Brain microvascular endothelial cell (primary cell): ENCODE measurements at regions not wholly inside any gene's neighbourhood (a gene's known extent, or its start where the extent isn't known, plus 50 kb on each side); places are given as distances from the start of the nearest gene placed in this dataset.
"Not testable (repeated sequence)": the region's sequence is repeated elsewhere in the genome, so short reads cannot be mapped to it uniquely, and the experiment has no call there.

ENCODE experiments used
- DNase-seq: peaks from one replicate; pipeline ENCODE4 v3.0.0-alpha.2; 2020
- H3K27ac ChIP-seq: fragments of 250-450 bp; sonication (Bioruptor Pico); 2 replicates; pipeline ENCODE4 v1.5.1; 2020; ENCODE audit warnings: mild to moderate bottlenecking, moderate library complexity
- H3K27me3 ChIP-seq: fragments of 250-450 bp; sonication (Bioruptor Pico); replicated peaks from 2 replicates; pipeline ENCODE4 v1.5.1; 2020; ENCODE audit warnings: mild to moderate bottlenecking
- H3K36me3 ChIP-seq: fragments of 250-450 bp; sonication (Bioruptor Pico); replicated peaks from 2 replicates; pipeline ENCODE4 v1.5.1; 2020; ENCODE audit warnings: mild to moderate bottlenecking
- H3K4me3 ChIP-seq: 2 replicates; pipeline ENCODE4 v1.5.1; 2011; ENCODE audit warnings: low read depth, mild to moderate bottlenecking, control low read depth, low read length, moderate library complexity
- in situ Hi-C: cut with HindIII; loops from 2 replicates; pipeline ENCODE4 v1.10.0; 2017; ENCODE audit warnings: low sequenced_read_pairs, low pct_ligation_motif_present
- TF ChIP-seq, protein P1 (sequence below): IDR thresholded peaks from 2 replicates; pipeline ENCODE4 v1.5.1; 2011; ENCODE audit warnings: low read depth, mild to moderate bottlenecking, moderate library complexity, low read length, control low read depth, inconsistent platforms; ENCODE audit errors: missing control alignments

GRCh38 chr20:8996817-8997512 is 71.9 kb upstream of the PLCB4 start:
- in situ Hi-C loops: no loop called here
- Histone ChIP-seq H3K27me3 (no peaks in the 10 kb centered on the region), H3K27ac (no peak overlapping the region), H3K4me3 (no peak overlapping the region), H3K36me3 (no peaks in the 10 kb centered on the region)
- TF ChIP-seq, protein P1, sequence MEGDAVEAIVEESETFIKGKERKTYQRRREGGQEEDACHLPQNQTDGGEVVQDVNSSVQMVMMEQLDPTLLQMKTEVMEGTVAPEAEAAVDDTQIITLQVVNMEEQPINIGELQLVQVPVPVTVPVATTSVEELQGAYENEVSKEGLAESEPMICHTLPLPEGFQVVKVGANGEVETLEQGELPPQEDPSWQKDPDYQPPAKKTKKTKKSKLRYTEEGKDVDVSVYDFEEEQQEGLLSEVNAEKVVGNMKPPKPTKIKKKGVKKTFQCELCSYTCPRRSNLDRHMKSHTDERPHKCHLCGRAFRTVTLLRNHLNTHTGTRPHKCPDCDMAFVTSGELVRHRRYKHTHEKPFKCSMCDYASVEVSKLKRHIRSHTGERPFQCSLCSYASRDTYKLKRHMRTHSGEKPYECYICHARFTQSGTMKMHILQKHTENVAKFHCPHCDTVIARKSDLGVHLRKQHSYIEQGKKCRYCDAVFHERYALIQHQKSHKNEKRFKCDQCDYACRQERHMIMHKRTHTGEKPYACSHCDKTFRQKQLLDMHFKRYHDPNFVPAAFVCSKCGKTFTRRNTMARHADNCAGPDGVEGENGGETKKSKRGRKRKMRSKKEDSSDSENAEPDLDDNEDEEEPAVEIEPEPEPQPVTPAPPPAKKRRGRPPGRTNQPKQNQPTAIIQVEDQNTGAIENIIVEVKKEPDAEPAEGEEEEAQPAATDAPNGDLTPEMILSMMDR: no peak
- DNase-seq: no peak

GRCh38 chr20:8997701-8998117 is 71.2 kb upstream of the PLCB4 start:
- no peak for DNase-seq
- Histone ChIP-seq H3K27ac (no peak overlapping the region), H3K36me3 (no peaks in the 10 kb centered on the region), H3K27me3 (no peaks in the 10 kb centered on the region), H3K4me3 (no peak overlapping the region)
- in situ Hi-C loops: no loop called here
- TF ChIP-seq, protein P1: no peak

DNA sequence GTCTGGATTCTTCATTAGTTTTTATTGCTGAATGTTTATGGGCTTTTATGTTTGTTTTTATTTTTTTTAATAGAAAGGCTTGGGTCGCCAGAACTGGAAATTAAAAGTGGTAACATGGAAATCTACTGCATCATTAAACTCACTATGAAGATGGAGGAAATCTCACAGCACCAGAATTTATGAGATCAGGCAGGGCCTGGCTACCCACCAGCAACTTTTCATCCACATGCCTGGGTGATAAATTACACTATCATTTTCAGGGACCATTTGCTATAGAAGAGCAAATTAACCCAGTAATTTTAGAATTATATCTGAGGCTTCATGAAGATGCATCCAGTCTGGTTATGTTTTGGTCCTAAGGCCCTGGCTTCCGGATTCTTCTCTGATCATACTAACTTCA is 57.8 kb upstream of the PLCB4 start:
- in situ Hi-C loops: no loop called here
- TF ChIP-seq, protein P1: no peak
- H3K27me3 ChIP-seq: no peaks in the 10 kb centered on the region
- H3K4me3 ChIP-seq: no peak overlapping the region
- H3K27ac ChIP-seq: no peak overlapping the region
- no peaks in the 10 kb centered on the region for H3K36me3 ChIP-seq
- no peak for DNase-seq

GRCh38 chr20:9015232-9015983 is 53.5 kb upstream of the PLCB4 start:
- H3K27me3 ChIP-seq, H3K4me3 ChIP-seq, H3K36me3 ChIP-seq, DNase-seq, in situ Hi-C loops, H3K27ac ChIP-seq: not testable (repeated sequence)

DNA sequence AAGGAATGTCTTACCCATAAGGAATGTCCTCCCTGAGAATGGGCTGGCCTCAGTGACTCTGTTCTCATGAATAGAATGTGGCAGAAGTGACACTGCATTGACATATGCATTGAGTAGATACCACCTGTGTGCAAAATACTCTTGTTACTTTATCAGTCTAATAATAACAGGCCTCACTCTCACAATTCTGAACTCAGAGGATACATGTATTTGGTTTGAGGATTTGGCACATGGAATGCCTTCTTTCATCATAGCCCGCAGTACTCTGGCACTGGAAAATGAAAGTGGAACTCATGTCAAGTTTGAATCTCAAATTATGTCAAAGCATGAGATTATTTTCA is 52.9 kb upstream of the PLCB4 start:
- H3K36me3 ChIP-seq: no peaks in the 10 kb centered on the region
- no peaks in the 10 kb centered on the region for H3K27me3 ChIP-seq
- H3K4me3 ChIP-seq: no peak overlapping the region
- in situ Hi-C loops: no loop called here
- H3K27ac ChIP-seq: no peak overlapping the region
- no peak for DNase-seq
- TF ChIP-seq, protein P1: no peak

DNA sequence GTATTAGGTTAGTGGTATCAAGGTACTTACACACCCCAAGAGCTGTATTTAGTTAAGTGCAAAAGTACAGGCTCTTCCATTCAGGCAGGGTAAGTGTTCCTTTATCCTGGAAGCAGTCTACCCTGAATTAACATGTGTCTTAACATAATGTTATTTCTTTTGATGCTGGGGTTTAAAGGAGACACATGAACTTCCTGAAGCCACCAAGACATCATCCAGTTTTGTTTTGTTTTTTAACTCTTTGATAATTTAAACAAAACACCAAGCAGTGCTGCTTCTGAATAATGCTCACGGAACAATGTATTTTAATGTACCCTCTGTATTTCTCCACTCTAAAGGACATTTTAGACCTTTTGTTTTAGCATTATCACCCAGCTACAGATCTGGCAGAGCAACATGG is 50.5 kb upstream of the PLCB4 start:
- H3K27ac ChIP-seq: no peak overlapping the region
- DNase-seq: no peak
- TF ChIP-seq, protein P1: no peak
- no peaks in the 10 kb centered on the region for H3K27me3 ChIP-seq
- H3K36me3 ChIP-seq: no peaks in the 10 kb centered on the region
- H3K4me3 ChIP-seq: no peak overlapping the region
- in situ Hi-C loops: no loop called here
